ENCODE measurements at regions not wholly inside any gene's neighbourhood (a gene's known extent, or its start where the extent isn't known, plus 50 kb on each side); places are given as distances from the start of the nearest gene placed in this dataset.

DNA sequence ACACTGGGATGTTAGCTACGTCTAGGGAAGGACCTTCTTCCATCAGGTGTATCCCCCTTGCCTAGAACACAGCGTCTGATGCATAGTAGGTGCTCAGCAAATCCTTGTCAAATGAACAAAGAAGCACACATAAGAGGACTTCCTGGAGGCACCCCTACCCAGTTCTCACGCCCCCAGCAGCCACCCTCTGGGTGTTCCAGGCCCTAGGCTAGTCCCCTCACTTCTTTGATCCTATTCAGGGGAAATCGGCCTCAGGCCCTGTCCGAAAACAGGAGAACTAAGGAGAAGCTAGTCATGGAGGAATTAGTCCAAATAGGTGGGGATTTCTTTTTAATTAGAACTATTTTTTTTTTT, 84.7 kb upstream of the SIRPA start:
- Histone ChIP-seq H3K36me3 (ENCODE audit: control insufficient read depth in 3 of 3, insufficient read depth in 2 of 3, low read depth in 1 of 3, low read length in 3 of 3) (no peaks in the 10 kb centered on the region), H3K27ac (ENCODE audit: low read depth in 1 of 3, low read length in 2 of 3) (peak overlapping the region in 1 of 3 donors; percentile 54), H3K9me3 (ENCODE audit: control insufficient read depth in 2 of 2, insufficient read depth in 1 of 2, low read depth in 1 of 2, low read length in 1 of 2) (no peaks in the 10 kb centered on the region), H3K4me3 (ENCODE audit: low read depth in 1 of 3, low read length in 3 of 3) (no peak overlapping the region), H3K4me1 (ENCODE audit: control insufficient read depth in 3 of 3, insufficient read depth in 2 of 3, low read depth in 1 of 3, low read length in 2 of 3) (no peaks in the 10 kb centered on the region), H3K27me3 (ENCODE audit: control insufficient read depth in 3 of 3, insufficient read depth in 3 of 3, low read length in 3 of 3) (no peaks in the 10 kb centered on the region)
- no peak for DNase-seq
- WGBS, 3 donors, result 71 to 86% (median 84%) methylated on average over 5 of the region's 5 CpGs
- FAIRE-seq, result no peak

- no peaks in the 10 kb centered on the region for H3K4me1 ChIP-seq (ENCODE audit: control insufficient read depth in 3 of 3, insufficient read depth in 2 of 3, low read depth in 1 of 3, low read length in 2 of 3)
- 79 to 89% (median 86%) methylated on average over 10 of the region's 10 CpGs for WGBS, 3 donors
These were observed 85.3 kb upstream of the SIRPA start for GRCh38 chr20:1809611-1810510.

GRCh38 chr20:1809131-1809572, 86.1 kb upstream of the SIRPA start:
- peaks cover 0 to under 1% (median 0%) of the 10 kb centered on the region in 3 donors for H3K4me1 ChIP-seq (ENCODE audit: control insufficient read depth in 3 of 3, insufficient read depth in 2 of 3, low read depth in 1 of 3, low read length in 2 of 3)
- no peak for DNase-seq
- H3K27ac ChIP-seq (ENCODE audit: low read depth in 1 of 3, low read length in 2 of 3), result no peak overlapping the region
- FAIRE-seq, result no peak
- 59 to 87% (median 61%) methylated on average over 2 of the region's 2 CpGs for WGBS, 3 donors
- H3K4me3 ChIP-seq (ENCODE audit: low read depth in 1 of 3, low read length in 3 of 3), result no peak overlapping the region
- no peaks in the 10 kb centered on the region for H3K36me3 ChIP-seq (ENCODE audit: control insufficient read depth in 3 of 3, insufficient read depth in 2 of 3, low read depth in 1 of 3, low read length in 3 of 3)
- H3K27me3 ChIP-seq (ENCODE audit: control insufficient read depth in 3 of 3, insufficient read depth in 3 of 3, low read length in 3 of 3), result no peaks in the 10 kb centered on the region
- no peaks in the 10 kb centered on the region for H3K9me3 ChIP-seq (ENCODE audit: control insufficient read depth in 2 of 2, insufficient read depth in 1 of 2, low read depth in 1 of 2, low read length in 1 of 2)

More at GRCh38 chr20:1809611-1810510, 85.3 kb upstream of the SIRPA start:
- DNase-seq (no peak), FAIRE-seq (no peak)
- H3K27ac ChIP-seq (ENCODE audit: low read depth in 1 of 3, low read length in 2 of 3), result no peak overlapping the region
- H3K4me3 ChIP-seq (ENCODE audit: low read depth in 1 of 3, low read length in 3 of 3), result no peak overlapping the region
- H3K36me3 ChIP-seq (ENCODE audit: control insufficient read depth in 3 of 3, insufficient read depth in 2 of 3, low read depth in 1 of 3, low read length in 3 of 3), result no peaks in the 10 kb centered on the region
- H3K27me3 ChIP-seq (ENCODE audit: control insufficient read depth in 3 of 3, insufficient read depth in 3 of 3, low read length in 3 of 3), result no peaks in the 10 kb centered on the region
- no peaks in the 10 kb centered on the region for H3K9me3 ChIP-seq (ENCODE audit: control insufficient read depth in 2 of 2, insufficient read depth in 1 of 2, low read depth in 1 of 2, low read length in 1 of 2)

GRCh38 chr20:1808101-1808500, 87.1 kb upstream of the SIRPA start:
- FAIRE-seq (no peak), DNase-seq (no peak)
- WGBS, 3 donors, result 77 to 84% (median 80%) methylated on average over 6 of the region's 6 CpGs
- peaks cover 0 to 5% (median 0%) of the 10 kb centered on the region in 3 donors for H3K4me1 ChIP-seq (ENCODE audit: control insufficient read depth in 3 of 3, insufficient read depth in 2 of 3, low read depth in 1 of 3, low read length in 2 of 3)
- H3K27ac ChIP-seq (ENCODE audit: low read depth in 1 of 3, low read length in 2 of 3), result no peak overlapping the region
- H3K4me3 ChIP-seq (ENCODE audit: low read depth in 1 of 3, low read length in 3 of 3), result no peak overlapping the region
- no peaks in the 10 kb centered on the region for H3K27me3 ChIP-seq (ENCODE audit: control insufficient read depth in 3 of 3, insufficient read depth in 3 of 3, low read length in 3 of 3)
- H3K9me3 ChIP-seq (ENCODE audit: control insufficient read depth in 2 of 2, insufficient read depth in 1 of 2, low read depth in 1 of 2, low read length in 1 of 2), result no peaks in the 10 kb centered on the region
- H3K36me3 ChIP-seq (ENCODE audit: control insufficient read depth in 3 of 3, insufficient read depth in 2 of 3, low read depth in 1 of 3, low read length in 3 of 3), result no peaks in the 10 kb centered on the region

- Histone ChIP-seq H3K4me3 (ENCODE audit: low read depth in 1 of 3, low read length in 3 of 3) (no peak overlapping the region), H3K27me3 (ENCODE audit: control insufficient read depth in 3 of 3, insufficient read depth in 3 of 3, low read length in 3 of 3) (peaks cover 0 to 3% (median 0%) of the 10 kb centered on the region in 3 donors), H3K27ac (ENCODE audit: low read depth in 1 of 3, low read length in 2 of 3) (no peak overlapping the region), H3K36me3 (ENCODE audit: control insufficient read depth in 3 of 3, insufficient read depth in 2 of 3, low read depth in 1 of 3, low read length in 3 of 3) (no peaks in the 10 kb centered on the region), H3K9me3 (ENCODE audit: control insufficient read depth in 2 of 2, insufficient read depth in 1 of 2, low read depth in 1 of 2, low read length in 1 of 2) (no peaks in the 10 kb centered on the region), H3K4me1 (ENCODE audit: control insufficient read depth in 3 of 3, insufficient read depth in 2 of 3, low read depth in 1 of 3, low read length in 2 of 3) (peaks cover 0 to 11% (median 0%) of the 10 kb centered on the region in 3 donors)
- no peak for DNase-seq
- no peak for FAIRE-seq
- WGBS, 3 donors, result 70 to 82% (median 73%) methylated on average over 7 of the region's 7 CpGs
These were observed 87.8 kb upstream of the SIRPA start for GRCh38 chr20:1807394-1807793.

DNA sequence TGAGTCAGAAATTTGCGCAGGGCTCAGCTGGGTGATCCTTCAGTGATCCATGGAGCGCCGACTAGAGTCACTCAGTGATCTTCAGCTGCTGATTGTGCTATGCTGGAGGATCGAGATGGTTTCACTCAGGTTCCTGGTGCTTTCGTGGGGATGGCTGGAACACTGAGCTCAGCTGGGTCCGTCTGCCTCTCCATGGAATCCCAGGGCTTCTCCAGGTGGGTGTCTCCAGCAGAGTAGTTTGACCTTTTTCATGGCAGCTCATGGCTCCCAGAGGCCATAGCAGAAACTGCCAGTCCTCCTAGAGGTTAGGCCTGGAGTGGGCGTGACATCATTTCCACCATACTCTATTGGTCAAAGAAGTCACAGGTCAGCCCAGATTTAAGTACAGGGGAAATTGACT, 88.8 kb upstream of the SIRPA start:
- Histone ChIP-seq H3K27ac (ENCODE audit: low read depth in 1 of 3, low read length in 2 of 3) (no peak overlapping the region), H3K4me1 (ENCODE audit: control insufficient read depth in 3 of 3, insufficient read depth in 2 of 3, low read depth in 1 of 3, low read length in 2 of 3) (peaks cover 0 to 11% (median 0%) of the 10 kb centered on the region in 3 donors), H3K27me3 (ENCODE audit: control insufficient read depth in 3 of 3, insufficient read depth in 3 of 3, low read length in 3 of 3) (peaks cover 0 to 3% (median 0%) of the 10 kb centered on the region in 3 donors), H3K36me3 (ENCODE audit: control insufficient read depth in 3 of 3, insufficient read depth in 2 of 3, low read depth in 1 of 3, low read length in 3 of 3) (no peaks in the 10 kb centered on the region), H3K9me3 (ENCODE audit: control insufficient read depth in 2 of 2, insufficient read depth in 1 of 2, low read depth in 1 of 2, low read length in 1 of 2) (no peaks in the 10 kb centered on the region), H3K4me3 (ENCODE audit: low read depth in 1 of 3, low read length in 3 of 3) (no peak overlapping the region)
- DNase-seq (no peak), FAIRE-seq (no peak)
- 92 to 95% (median 93%) methylated on average over 7 of the region's 7 CpGs for WGBS, 3 donors

DNA sequence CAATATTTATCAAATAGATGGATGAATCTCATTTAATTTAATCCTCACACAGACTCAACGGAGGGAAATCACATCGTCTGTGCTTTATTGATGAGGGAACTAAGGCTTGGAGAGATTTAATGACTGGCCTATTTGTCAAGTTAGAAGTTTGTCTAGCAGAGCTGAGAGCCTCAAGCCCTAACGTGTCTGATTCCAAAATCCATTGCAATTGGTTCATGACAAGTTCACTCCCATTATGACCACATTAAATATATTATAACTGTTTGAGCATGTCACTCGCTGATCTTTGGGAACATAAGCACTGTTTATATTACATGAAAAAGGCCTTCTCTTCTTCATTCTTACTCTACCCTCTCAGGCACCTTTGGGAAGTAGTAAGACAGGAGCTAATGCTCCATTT, 89.4 kb upstream of the SIRPA start:
- no peak for FAIRE-seq

GRCh38 chr20:1805161-1805581, 90.0 kb upstream of the SIRPA start:
- H3K27ac ChIP-seq (ENCODE audit: low read depth in 1 of 3, low read length in 2 of 3), result no peak overlapping the region
- H3K4me3 ChIP-seq (ENCODE audit: low read depth in 1 of 3, low read length in 3 of 3), result no peak overlapping the region
- DNase-seq (no peak), FAIRE-seq (no peak)
- 87 to 94% (median 88%) methylated on average over 4 of the region's 4 CpGs for WGBS, 3 donors
- no peaks in the 10 kb centered on the region for H3K36me3 ChIP-seq (ENCODE audit: control insufficient read depth in 3 of 3, insufficient read depth in 2 of 3, low read depth in 1 of 3, low read length in 3 of 3)
- H3K4me1 ChIP-seq (ENCODE audit: control insufficient read depth in 3 of 3, insufficient read depth in 2 of 3, low read depth in 1 of 3, low read length in 2 of 3), result peaks cover 0 to 11% (median 0%) of the 10 kb centered on the region in 3 donors
- H3K27me3 ChIP-seq (ENCODE audit: control insufficient read depth in 3 of 3, insufficient read depth in 3 of 3, low read length in 3 of 3), result peaks cover 0 to 3% (median 0%) of the 10 kb centered on the region in 3 donors
- H3K9me3 ChIP-seq (ENCODE audit: control insufficient read depth in 2 of 2, insufficient read depth in 1 of 2, low read depth in 1 of 2, low read length in 1 of 2), result no peaks in the 10 kb centered on the region

More for the DNA sequence above, 89.4 kb upstream of the SIRPA start:
- DNase-seq, result no peak
- H3K4me3 ChIP-seq (ENCODE audit: low read depth in 1 of 3, low read length in 3 of 3), result no peak overlapping the region
- H3K9me3 ChIP-seq (ENCODE audit: control insufficient read depth in 2 of 2, insufficient read depth in 1 of 2, low read depth in 1 of 2, low read length in 1 of 2), result no peaks in the 10 kb centered on the region
- H3K4me1 ChIP-seq (ENCODE audit: control insufficient read depth in 3 of 3, insufficient read depth in 2 of 3, low read depth in 1 of 3, low read length in 2 of 3), result peaks cover 0 to 11% (median 0%) of the 10 kb centered on the region in 3 donors
- no peak overlapping the region for H3K27ac ChIP-seq (ENCODE audit: low read depth in 1 of 3, low read length in 2 of 3)
- no peaks in the 10 kb centered on the region for H3K36me3 ChIP-seq (ENCODE audit: control insufficient read depth in 3 of 3, insufficient read depth in 2 of 3, low read depth in 1 of 3, low read length in 3 of 3)
- 75 to 80% (median 78%) methylated on average over 4 of the region's 4 CpGs for WGBS, 3 donors
- peaks cover 0 to 3% (median 0%) of the 10 kb centered on the region in 3 donors for H3K27me3 ChIP-seq (ENCODE audit: control insufficient read depth in 3 of 3, insufficient read depth in 3 of 3, low read length in 3 of 3)

All from small intestine (tissue), 7 donors.